ENCODE measurements at regions not wholly inside any gene's neighbourhood (a gene's known extent, or its start where the extent isn't known, plus 50 kb on each side); places are given as distances from the start of the nearest gene placed in this dataset.
A peak's percentile ranks its signal among the peaks of the same experiment; 100 is the strongest.
"Not testable (repeated sequence)": the region's sequence is repeated elsewhere in the genome, so short reads cannot be mapped to it uniquely, and the experiment has no call there.

DNA sequence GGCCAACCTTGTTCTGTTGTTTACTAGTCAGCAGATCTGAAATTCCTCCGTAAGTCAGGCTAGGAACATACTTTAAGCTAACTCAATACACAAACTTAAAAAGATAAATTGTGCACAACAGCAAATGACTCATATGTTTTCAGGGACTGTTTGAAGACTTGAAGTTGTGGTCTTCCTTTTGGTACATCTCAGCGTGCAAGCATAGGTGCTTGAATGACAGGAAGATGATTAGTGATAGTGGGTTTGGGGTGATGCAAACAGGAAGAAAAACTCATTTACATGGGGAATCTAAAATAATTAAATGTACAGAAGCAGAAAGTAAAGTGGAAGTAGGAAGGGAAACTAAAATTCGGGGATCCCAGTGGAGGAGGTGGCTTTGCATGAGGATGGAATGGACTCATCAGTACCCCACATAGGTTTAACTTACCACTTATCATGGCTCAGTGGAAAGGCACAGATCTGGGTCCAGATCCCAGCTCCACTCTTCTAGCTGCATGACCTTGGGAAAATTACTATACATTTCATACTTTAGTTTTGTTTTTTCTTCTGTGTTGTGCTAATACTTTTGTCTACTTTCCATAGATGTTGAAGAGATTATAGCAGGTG lies 122.3 kb downstream of the XCL2 start:
- no peak for DNase-seq (ENCODE audit: low read depth in 2 of 2)

DNA sequence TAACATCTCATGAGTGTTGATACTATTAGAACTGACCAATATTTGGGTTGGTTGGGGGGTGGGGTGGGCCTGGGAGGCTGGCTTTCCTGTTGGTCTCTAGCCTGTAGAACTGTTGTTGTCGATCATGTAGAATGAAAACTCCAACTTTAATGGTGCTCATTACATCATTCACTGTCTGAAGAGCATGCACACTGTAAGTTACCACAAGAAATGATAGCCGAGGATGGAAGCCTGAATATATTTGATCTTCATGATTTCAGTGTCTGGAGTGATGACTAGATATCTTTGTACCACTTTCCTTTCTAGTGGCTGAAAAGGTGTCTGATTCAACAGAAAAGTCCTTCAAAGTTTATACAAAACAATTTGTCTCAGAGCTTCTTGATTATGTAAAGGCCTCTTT lies 123.6 kb downstream of the XCL2 start:
- DNase-seq (ENCODE audit: low read depth in 2 of 2), result no peak

DNA sequence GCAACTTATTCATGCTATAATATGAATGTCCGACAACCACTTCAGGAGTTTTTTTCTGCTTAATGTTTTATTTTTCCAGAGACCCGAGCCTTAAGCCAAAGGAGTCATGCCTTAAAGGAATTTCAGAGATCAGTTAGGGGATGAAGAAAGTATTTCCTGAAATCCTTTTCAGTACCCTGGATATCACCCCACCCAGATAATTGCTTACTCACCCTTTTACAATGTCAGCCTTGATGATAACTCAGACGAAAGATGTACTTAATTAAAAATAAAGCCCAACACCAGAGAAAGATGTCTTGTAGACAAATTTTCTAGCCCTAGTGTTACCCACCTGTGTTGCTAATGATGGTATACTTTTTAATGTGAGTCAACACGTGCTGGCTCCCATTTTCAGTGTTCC lies 124.1 kb downstream of the XCL2 start:
- DNase-seq (ENCODE audit: low read depth in 2 of 2), result no peak

DNA sequence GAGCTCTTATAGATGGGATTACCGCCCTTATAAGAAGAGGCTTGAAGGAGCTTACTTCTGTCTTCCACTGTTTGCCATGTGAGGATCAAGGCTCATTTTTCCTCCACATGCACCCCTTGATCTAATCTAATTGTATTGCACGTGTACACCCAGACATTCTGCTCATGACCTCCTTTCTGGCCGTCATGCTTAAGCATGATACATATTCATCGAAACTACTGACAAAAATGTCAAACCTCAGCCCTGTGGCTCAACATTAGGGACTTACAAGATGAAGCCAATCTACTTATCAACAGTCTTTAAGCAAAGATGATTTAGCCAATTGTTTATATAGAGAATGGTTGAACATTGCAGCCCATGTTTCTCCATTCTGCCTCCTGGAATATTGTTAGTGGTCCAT lies 127.6 kb downstream of the XCL2 start:
- DNase-seq (ENCODE audit: low read depth in 2 of 2), result no peak

DNA sequence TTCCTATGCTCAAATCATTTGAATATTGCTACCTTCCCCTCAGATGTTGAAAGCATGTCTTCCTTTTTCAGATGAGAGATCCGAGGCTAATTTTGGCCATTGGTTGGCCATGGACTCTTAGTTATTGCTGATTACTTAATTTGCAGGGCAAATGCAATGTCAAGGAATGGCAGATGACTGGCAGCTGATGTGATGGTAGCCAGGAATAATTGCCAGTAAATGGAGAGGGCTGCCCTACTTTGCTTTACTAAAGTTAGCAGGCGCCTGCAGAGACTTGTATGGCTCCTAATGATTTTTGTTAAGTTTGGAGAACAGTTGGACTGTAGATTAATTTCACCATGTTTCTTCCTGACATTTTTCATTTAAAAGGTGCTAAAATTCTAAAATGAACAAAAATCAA lies 128.9 kb downstream of the XCL2 start:
- no peak for DNase-seq (ENCODE audit: low read depth in 2 of 2)

DNA sequence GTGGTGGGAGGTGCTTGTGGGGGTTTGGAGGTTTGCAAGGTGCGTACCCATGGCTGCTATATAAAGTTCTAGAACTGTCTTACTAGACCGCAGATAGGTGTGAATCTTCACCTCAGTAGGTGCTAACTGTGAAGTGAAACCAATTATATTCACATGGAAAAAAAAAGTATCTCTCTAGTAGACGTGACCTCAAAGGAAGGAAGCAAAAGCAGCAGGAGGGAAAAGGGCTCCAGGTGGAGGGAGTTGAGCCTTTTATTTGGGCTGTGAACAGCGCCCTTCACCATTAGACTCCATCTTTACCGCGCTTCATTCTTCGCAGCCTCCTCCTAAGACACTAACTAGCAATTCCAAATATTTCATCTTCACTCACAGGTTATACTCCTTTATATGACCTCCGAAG lies 129.8 kb downstream of the TBX19 start:
- DNase-seq (ENCODE audit: low read depth in 2 of 2), result no peak

DNA sequence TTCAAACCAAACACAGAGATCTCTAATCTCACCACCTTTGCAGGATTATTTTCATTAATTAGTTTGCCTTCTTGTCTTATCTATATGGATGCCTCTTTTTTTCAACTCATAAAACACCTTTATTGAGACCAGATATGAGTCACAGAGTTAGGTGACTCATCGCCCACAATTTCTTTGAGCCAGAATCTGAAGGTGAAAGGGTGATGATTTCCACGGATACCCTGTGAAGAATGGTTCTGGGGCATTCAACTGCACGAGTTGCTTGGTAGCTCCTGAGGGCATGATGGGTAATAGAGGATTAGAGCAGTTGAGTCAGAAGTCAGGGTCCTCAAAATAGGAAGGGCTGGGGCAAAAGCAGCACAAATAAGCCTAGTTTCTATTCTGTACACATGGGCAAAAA lies 128.2 kb downstream of the TBX19 start:
- peak in 1 of 2 donors; percentile 16 for DNase-seq (ENCODE audit: low read depth in 2 of 2)

DNA sequence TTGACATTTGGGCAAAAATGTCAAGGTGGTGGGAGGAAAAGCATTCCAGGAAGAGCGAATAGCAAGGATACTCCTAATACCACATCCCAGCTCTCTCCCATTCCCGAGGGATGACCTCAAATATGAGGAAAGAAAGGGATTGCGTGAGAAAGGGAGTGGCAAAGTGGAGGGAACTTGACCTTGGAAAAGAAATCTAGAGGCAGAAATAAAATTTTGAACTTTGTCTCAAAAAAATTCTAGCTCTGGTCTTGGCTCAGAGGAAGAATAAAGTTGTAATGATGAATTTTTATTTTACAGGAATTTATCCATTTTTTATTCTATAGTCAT lies 127.8 kb downstream of the TBX19 start:
- DNase-seq (ENCODE audit: low read depth in 2 of 2), result no peak

DNA sequence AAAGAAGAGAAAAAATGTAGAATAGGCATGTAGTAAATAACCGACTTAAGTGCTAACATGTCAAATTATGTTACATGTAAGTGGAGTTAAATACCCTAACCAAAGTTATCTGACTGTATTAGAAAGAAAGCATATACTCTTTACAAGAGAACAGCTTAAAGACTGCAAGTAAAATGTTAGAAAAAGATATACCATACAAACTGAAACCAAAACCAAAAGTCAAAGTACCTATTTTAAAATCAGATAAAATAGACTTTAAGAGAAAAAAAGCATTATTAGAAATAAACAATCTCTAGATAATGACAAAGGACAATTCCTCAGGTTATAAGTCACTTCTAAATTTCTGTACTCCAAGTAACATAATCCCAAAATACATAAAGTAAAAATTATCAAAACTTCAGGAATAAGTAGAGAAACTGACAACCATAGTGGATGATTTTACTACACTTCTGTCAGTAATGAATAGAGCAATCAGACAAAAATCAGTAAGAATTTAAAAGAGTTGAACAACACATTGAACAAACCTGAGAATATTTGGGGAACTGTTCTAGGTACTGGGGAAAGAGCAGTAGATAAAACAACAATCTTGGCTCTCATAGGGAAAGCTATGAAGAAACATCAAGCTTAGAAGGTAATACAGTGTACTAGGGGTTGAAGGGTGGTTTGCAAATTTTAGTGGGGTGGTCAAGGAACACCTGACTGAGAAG lies 127.3 kb downstream of the TBX19 start:
- DNase-seq (ENCODE audit: low read depth in 2 of 2), result no peak

DNA sequence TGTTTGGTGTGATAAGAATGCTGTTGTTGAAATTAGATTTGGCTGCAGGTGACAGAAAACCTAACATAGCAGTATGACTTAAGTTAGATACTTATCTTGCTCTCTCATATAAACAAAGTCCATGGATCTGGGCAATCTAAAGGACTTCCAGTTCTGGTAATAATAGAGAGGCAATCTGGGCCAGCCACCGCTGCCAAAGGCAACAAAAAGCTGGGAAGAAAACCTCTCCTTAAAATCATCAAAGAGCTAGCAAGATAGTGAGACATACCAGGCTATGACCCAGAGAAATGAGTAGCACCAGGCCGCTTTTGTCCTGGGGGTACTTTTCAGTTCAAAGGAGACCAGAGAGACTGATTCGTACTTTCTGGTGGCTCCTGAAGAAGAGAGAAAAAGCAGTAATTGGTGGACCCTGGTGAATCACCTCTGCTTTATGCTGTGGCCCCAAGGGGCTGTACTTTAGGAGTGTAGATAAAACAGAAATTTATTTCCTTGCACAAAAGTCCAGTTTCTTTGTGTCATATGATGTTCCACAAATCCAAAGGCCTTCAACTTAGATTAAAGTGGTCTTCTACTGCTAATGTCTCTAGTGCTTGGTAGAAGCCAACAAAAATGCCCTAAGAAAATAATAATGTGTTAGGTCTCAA lies 125.4 kb downstream of the TBX19 start:
- no peak for DNase-seq (ENCODE audit: low read depth in 2 of 2)

DNA sequence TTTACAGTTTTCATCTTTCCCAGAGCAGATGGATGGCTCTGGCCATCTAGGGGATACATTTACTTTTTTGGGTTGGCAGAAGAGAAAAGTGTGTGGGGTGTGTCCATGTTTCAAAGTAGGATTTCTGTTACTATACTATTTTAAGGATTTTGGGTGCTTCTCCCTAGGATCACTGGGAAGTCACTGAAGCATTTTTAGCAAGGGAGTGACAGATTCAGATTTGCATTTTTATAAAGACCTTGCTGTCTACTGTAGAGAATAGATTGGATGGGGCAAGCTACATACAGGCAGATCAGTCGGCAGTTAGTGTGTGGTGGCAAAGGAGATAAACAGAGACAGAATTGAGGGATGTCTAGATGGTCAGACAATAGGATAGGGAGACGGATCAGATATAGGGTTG lies 122.5 kb downstream of the TBX19 start:
- DNase-seq (ENCODE audit: low read depth in 2 of 2), result no peak

DNA sequence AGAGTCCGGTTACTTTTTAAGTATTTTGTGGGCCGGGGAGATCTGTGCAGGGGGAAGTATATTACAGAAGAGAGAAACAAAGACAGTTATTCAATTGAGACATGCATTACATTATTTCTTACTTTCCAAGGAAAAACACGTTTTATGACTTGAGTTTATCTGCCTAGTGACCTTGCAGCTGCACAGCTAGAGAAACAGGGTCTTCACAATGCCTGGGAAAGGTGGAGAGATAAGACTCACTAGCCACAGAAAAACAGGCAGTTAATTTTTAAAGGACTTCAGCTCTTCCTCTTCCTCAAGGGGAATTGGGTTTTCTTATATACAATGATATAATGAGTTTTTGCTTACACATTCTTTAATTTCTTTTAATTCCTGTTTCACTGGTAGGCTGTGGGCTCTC lies 121.8 kb downstream of the TBX19 start:
- DNase-seq (ENCODE audit: low read depth in 2 of 2), result not testable (repeated sequence)

DNA sequence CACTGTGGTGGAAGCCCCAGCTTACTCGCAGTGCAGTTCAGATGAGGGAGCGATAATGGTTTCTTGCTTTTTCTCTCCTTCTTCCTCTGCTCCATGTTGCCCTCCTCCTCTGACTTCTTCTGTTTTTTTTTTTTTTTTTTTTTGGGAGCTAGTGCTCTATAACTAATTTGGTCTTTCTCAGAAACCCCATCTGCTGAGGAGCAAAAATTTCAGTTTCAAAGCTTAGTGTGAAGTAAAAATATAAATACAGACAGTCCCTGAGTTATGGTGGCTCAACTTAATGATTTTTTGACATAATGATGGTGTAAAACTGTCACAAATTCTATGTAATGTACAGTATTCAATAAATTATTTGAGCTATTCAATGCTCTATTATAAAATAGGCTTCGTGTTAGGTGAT lies 120.7 kb downstream of the TBX19 start:
- no peak for DNase-seq (ENCODE audit: low read depth in 2 of 2)

DNA sequence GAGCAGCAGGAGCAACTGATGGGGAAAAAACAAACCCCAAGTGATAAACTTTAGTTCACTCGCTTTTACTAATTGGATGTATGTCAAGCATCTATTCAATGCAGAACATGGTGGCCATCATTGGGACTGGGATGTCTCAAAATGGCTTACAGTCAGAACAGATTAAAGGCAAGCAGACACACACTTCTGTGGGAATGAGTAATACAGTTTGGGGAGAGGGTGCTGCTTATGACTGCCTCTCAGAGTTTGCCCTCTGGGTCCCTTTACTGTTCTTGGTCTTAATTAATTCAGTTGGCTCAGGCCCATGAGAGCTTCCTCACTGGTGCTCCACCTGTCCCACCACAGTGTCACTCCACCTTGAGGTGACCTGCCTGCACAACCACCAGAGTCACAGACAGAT lies 119.5 kb downstream of the TBX19 start:
- no peak for DNase-seq (ENCODE audit: low read depth in 2 of 2)

DNA sequence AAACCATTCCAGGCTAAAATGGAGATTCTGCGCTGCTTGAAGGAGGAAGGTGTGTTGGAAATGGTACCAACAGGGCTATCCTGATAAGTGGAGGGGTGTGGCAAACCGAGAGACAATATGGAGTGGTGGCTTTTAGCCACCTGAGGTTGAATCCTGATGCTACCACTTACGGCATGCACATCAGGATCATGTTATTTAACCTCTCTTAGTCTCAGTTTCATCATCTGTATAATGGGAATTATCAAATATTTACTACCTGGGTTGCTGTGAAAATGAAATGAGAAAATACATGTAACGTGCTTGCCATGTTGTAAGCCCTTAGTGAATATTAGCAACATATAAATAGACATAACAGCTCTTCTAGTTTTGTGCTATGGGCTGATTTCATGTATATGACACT lies 117.1 kb downstream of the TBX19 start:
- DNase-seq (ENCODE audit: low read depth in 2 of 2), result no peak

DNA sequence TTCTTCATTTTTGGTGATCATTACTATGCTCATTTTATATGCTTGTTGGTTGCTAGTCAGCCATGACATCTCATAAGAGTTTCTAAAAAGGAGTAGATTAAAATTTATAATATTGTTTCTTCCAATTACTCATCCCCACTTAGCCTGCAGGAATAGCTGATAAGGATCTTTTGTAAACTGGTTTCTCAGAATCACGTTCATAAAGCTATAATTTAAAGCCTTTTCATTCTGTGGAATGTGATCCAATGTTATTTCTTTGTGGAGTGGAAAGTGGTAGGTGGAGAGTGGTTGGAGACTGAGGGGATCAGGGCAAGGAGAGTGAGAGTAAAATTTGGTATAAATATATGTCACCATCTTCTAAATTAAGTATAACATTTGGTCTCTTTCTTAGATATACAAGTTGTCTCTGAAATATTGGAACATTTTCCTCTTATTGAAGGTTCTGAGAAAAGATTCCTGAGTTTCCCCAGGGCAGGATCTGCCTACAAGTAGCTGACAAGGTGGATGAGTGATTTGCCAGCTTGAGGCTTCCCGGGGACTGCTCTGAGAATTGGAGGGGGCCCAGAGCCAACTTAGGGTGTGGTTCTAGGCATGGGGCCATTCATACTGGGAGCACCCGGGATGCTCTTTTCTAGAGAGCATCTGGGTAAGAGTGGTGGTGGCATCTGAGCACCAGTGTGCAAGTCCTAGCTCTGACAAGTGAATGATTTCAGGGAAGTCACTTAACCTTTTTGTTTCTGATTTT lies 116.4 kb downstream of the TBX19 start:
- DNase-seq (ENCODE audit: low read depth in 2 of 2), result no peak

DNA sequence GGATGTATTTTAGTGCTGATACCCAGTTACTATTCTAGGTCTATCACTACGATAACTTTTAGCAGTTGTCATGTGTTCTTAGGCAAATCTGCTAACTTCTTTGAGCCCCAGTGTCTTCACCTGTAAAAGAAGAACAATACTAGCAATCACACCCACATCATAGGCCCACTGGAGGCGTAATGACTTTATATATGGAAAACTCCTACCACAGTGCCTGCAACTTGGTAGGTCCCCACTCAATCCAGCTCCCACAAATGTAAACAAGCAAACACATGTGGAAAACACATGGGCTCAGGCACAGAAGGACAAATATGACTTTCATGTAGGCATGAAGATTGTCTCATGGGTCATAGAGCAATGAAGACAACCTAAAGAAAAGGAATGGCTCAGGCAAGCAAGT lies 115.8 kb downstream of the TBX19 start:
- no peak for DNase-seq (ENCODE audit: low read depth in 2 of 2)

DNA sequence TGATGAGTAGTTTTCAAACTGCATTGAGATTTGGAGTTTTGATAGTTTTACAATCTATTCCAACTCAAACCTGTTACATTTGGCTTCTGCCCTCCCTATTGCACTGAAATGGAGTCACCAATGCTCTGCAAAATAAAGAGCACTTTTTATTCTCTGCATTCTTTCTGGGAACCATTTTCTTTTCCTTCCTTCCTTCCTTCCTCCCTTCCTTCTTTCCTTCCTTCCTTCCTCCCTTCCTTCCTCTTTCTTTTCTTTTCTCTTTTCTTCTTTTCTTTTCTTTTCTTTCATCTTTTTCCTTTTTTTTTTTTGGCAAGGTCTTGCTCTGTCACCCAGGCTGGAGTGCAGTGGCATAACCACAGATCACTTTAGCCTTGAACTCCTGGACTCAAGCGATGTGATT lies 114.2 kb downstream of the TBX19 start:
- DNase-seq (ENCODE audit: low read depth in 2 of 2), result no peak

DNA sequence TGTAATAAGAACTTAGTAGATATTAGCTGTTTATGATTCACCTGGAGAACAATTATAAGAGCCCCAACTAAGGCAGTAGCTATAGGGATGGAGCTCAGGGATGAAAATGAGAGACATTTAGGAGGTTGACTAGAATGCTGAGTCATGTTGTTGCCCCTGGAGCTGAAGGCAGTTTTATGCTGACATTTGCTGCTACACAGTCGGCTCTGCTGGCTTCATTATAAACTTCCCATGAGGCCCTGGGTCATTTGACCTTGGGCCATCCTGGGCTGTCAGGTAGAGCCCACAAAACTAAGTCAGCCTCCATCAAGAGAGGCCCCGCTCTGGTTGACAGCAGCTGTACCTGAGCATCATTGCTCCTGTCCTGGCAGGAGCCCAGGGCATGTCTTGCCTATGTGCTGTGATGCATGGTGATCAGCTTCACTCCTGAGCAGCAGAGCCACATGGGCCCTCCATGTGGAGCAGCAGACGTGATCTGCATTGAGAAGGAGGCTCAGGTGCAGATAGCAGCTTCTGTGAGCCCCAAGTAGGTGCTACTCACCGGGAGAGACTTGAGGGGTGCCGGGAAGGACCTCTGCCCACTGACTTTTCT lies 112.4 kb downstream of the TBX19 start:
- no peak for DNase-seq (ENCODE audit: low read depth in 2 of 2)

DNA sequence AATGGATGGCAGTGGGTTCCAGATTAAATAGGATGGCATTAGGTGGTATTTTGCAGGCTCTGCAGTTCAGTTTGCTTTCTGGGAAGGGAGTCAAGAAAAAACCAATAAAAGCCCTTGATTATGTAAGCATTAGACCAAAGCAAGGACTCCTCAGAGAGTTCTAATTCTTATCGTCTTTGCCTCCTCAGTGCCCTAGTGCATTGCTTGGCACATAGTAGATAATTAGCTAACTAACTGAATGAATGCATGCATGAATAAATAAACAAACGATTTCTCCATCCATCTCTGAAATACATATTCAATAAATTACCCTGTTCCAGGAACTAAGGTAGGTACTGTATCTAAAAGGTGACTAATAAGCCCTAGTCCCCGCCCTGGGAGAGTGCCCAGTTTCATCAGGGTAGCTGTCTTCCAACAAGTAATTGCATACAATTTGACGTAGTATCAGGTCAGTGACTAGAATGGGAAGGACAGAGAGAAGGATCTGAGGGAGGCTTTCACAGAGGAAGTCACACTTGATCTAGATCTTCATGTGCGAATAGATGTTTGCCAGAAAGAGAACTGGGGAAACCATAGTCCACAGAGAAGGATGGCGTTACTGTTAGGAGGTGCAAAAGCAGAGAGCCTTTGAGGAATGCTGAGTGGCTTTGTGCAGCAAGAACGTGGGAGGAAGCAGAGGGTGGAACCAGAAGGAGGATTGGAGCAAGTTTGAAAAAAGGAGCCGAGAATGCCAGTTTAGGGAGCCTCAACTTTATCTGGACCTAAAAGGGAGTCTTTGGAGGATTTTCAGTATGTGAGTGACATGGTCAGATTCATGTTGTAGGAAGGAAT lies 111.4 kb downstream of the TBX19 start:
- DNase-seq (ENCODE audit: low read depth in 2 of 2), result no peak

DNA sequence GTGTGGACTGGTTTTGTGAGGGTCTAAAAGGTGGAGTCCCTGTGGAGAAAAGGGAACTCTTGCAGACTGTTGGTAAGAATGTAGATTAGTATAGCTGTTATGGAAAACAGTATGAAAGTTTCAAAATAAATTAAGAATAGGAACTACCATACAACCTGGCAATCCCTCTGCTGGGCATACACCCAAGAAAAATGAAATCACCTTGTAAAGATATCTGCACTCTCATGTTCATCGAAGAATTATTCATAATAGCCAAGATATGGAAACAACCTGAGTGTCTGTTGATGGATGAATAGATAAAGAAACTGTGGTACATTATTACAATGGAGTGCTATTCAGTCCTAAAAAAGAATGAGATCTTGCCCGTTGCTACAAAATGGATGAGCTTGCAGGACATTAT lies 109.6 kb downstream of the TBX19 start:
- DNase-seq (ENCODE audit: low read depth in 2 of 2), result no peak
